GM06990 (cell line): ENCODE measurements at regions not wholly inside any gene's neighbourhood (a gene's known extent, or its start where the extent isn't known, plus 50 kb on each side); places are given as distances from the start of the nearest gene placed in this dataset.
A peak's percentile ranks its signal among the peaks of the same experiment; 100 is the strongest.
"Not testable (repeated sequence)": the region's sequence is repeated elsewhere in the genome, so short reads cannot be mapped to it uniquely, and the experiment has no call there.

Experiments
- DNase-seq: peaks from one replicate; pipeline ENCODE4 v3.0.0-alpha.2; 2011; ENCODE audit not compliant: insufficient read length; ENCODE audit errors: extremely low read depth
- H3K27me3 ChIP-seq: replicated peaks from 2 replicates; pipeline ENCODE4 v1.6.0; 2011; ENCODE audit warnings: low read length; ENCODE audit not compliant: control insufficient read depth, insufficient read depth
- H3K36me3 ChIP-seq: 2 replicates; pipeline ENCODE4 v1.5.1; 2011; ENCODE audit warnings: low read length; ENCODE audit not compliant: control insufficient read depth, insufficient read depth
- H3K4me3 ChIP-seq: replicated peaks from 2 replicates; pipeline ENCODE4 v1.5.1; 2011; ENCODE audit warnings: low read depth, mild to moderate bottlenecking, control low read depth, low read length
- CTCF ChIP-seq: IDR thresholded peaks from 2 replicates; pipeline ENCODE4 v1.5.1; 2011; ENCODE audit warnings: low read length, control low read depth, mild to moderate bottlenecking, inconsistent platforms; ENCODE audit not compliant: insufficient read depth, poor library complexity, severe bottlenecking

- H3K36me3 ChIP-seq = no peaks in the 10 kb centered on the region
- no peak overlapping the region for H3K4me3 ChIP-seq
- no peak for TF ChIP-seq CTCF
- DNase-seq = no peak
- no peaks in the 10 kb centered on the region for H3K27me3 ChIP-seq
These were observed 190.8 kb upstream of the NDUFV2 start for GRCh38 chr18:8911408-8912340.

- no peaks in the 10 kb centered on the region for H3K27me3 ChIP-seq
- TF ChIP-seq CTCF = no peak
- peak; percentile 69 for DNase-seq
- H3K36me3 ChIP-seq = no peaks in the 10 kb centered on the region
- H3K4me3 ChIP-seq = no peak overlapping the region
These were observed 189.9 kb upstream of the NDUFV2 start for GRCh38 chr18:8912348-8913326.

GRCh38 chr18:8913606-8914403, 188.7 kb upstream of the NDUFV2 start:
- H3K36me3 ChIP-seq, H3K4me3 ChIP-seq, H3K27me3 ChIP-seq, DNase-seq: not testable (repeated sequence)

GRCh38 chr18:8914404-8915264, 187.9 kb upstream of the NDUFV2 start:
- DNase-seq, H3K36me3 ChIP-seq, H3K27me3 ChIP-seq, H3K4me3 ChIP-seq: not testable (repeated sequence)

- H3K36me3 ChIP-seq, DNase-seq, H3K27me3 ChIP-seq, H3K4me3 ChIP-seq: not testable (repeated sequence)
- TF ChIP-seq CTCF = peak; percentile 18
These were observed 181.4 kb upstream of the NDUFV2 start for GRCh38 chr18:8920856-8921787.
